GM21717 (cell line): ENCODE measurements at regions not wholly inside any gene's neighbourhood (a gene's known extent, or its start where the extent isn't known, plus 50 kb on each side); places are given as distances from the start of the nearest gene placed in this dataset.
"Not testable (repeated sequence)": the region's sequence is repeated elsewhere in the genome, so short reads cannot be mapped to it uniquely, and the experiment has no call there.

Source experiments
- ATAC-seq: cut with Tn5 transposase; IDR thresholded peaks from one replicate; pipeline ENCODE4 v1.9.1; 2021; ENCODE audit warnings: mild to moderate bottlenecking, moderate library complexity; ENCODE audit not compliant: unreplicated experiment

- no peak for ATAC-seq
These were observed 174.3 kb downstream of the CPS1 start for GRCh38 chr2:210730672-210731071.

- ATAC-seq: not testable (repeated sequence)
These were observed 190.4 kb downstream of the CPS1 start for GRCh38 chr2:210746826-210747225.

- ATAC-seq: no peak
These were observed 196.1 kb downstream of the CPS1 start for GRCh38 chr2:210752532-210752931.

- no peak for ATAC-seq
These were observed 197.0 kb downstream of the CPS1 start for GRCh38 chr2:210753386-210753785.

GRCh38 chr2:210756855-210757254 is 200.5 kb downstream of the CPS1 start:
- ATAC-seq: no peak

- no peak for ATAC-seq
These were observed 206.5 kb downstream of the CPS1 start for GRCh38 chr2:210762604-210763588.

- no peak for ATAC-seq
These were observed 212.0 kb downstream of the CPS1 start for GRCh38 chr2:210768329-210768910.

GRCh38 chr2:210776756-210777155 is 220.4 kb downstream of the CPS1 start:
- ATAC-seq: no peak

- no peak for ATAC-seq
These were observed 225.8 kb downstream of the CPS1 start for GRCh38 chr2:210782222-210782621.

- ATAC-seq: not testable (repeated sequence)
These were observed 231.4 kb downstream of the CPS1 start for GRCh38 chr2:210787831-210788230.

GRCh38 chr2:210792000-210792399 is 235.6 kb downstream of the CPS1 start:
- no peak for ATAC-seq

GRCh38 chr2:210795506-210795905 is 239.1 kb downstream of the CPS1 start:
- no peak for ATAC-seq

GRCh38 chr2:210798180-210798579 is 241.8 kb downstream of the CPS1 start:
- ATAC-seq: no peak

- ATAC-seq: no peak
These were observed 258.0 kb downstream of the CPS1 start for GRCh38 chr2:210814251-210815025.

GRCh38 chr2:210816769-210817168 is 260.4 kb downstream of the CPS1 start:
- ATAC-seq: no peak

- no peak for ATAC-seq
These were observed 262.1 kb downstream of the CPS1 start for GRCh38 chr2:210818473-210818872.

- no peak for ATAC-seq
These were observed 277.0 kb downstream of the CPS1 start for GRCh38 chr2:210833403-210833802.

GRCh38 chr2:210839034-210839433 is 282.6 kb downstream of the CPS1 start:
- no peak for ATAC-seq

GRCh38 chr2:210839450-210839849 is 283.1 kb downstream of the CPS1 start:
- no peak for ATAC-seq

GRCh38 chr2:210842896-210843295 is 286.5 kb downstream of the CPS1 start:
- no peak for ATAC-seq

- no peak for ATAC-seq
These were observed 287.6 kb downstream of the CPS1 start for GRCh38 chr2:210844016-210844415.
